IPS-NIHi11 (cell line): ENCODE measurements at regions not wholly inside any gene's neighbourhood (a gene's known extent, or its start where the extent isn't known, plus 50 kb on each side); places are given as distances from the start of the nearest gene placed in this dataset.

Experiments used
- DNase-seq: peaks from one replicate; pipeline ENCODE4 v3.0.0; 2012; ENCODE audit warnings: mixed read lengths, low spot score

- DNase-seq, result no peak
Observed at GRCh38 chr13:104057861-104058260, 991.6 kb upstream of the SLC10A2 start.

- no peak for DNase-seq
Observed at GRCh38 chr13:104045907-104046306, 979.7 kb upstream of the SLC10A2 start.

GRCh38 chr13:104043184-104043583 lies 977.0 kb upstream of the SLC10A2 start:
- DNase-seq, result no peak

GRCh38 chr13:104034891-104035290 lies 968.7 kb upstream of the SLC10A2 start:
- no peak for DNase-seq

GRCh38 chr13:104025303-104025702 lies 959.1 kb upstream of the SLC10A2 start:
- DNase-seq, result no peak

- no peak for DNase-seq
Observed at GRCh38 chr13:104024416-104025170, 958.4 kb upstream of the SLC10A2 start.

- DNase-seq, result no peak
Observed at GRCh38 chr13:104021806-104022397, 955.7 kb upstream of the SLC10A2 start.

- no peak for DNase-seq
Observed at GRCh38 chr13:104017317-104017716, 951.1 kb upstream of the SLC10A2 start.

- DNase-seq, result no peak
Observed at GRCh38 chr13:104015646-104016396, 949.6 kb upstream of the SLC10A2 start.

GRCh38 chr13:104014803-104015645 lies 948.8 kb upstream of the SLC10A2 start:
- no peak for DNase-seq

- peak; percentile 20 for DNase-seq
Observed at GRCh38 chr13:104011505-104012241, 945.5 kb upstream of the SLC10A2 start.

- no peak for DNase-seq
Observed at GRCh38 chr13:104008541-104009435, 942.6 kb upstream of the SLC10A2 start.

- no peak for DNase-seq
Observed at GRCh38 chr13:104008075-104008474, 941.9 kb upstream of the SLC10A2 start.

- no peak for DNase-seq
Observed at GRCh38 chr13:104006625-104007075, 940.4 kb upstream of the SLC10A2 start.

- no peak for DNase-seq
Observed at GRCh38 chr13:104004572-104004971, 938.4 kb upstream of the SLC10A2 start.

GRCh38 chr13:104002216-104002615 lies 936.0 kb upstream of the SLC10A2 start:
- DNase-seq, result no peak

GRCh38 chr13:104001766-104002165 lies 935.5 kb upstream of the SLC10A2 start:
- DNase-seq, result no peak

- DNase-seq, result no peak
Observed at GRCh38 chr13:103996733-103997132, 930.5 kb upstream of the SLC10A2 start.

- no peak for DNase-seq
Observed at GRCh38 chr13:103983948-103984347, 917.7 kb upstream of the SLC10A2 start.

- no peak for DNase-seq
Observed at GRCh38 chr13:103976371-103976770, 910.2 kb upstream of the SLC10A2 start.
